HEK293T (cell line): ENCODE measurements at regions not wholly inside any gene's neighbourhood (a gene's known extent, or its start where the extent isn't known, plus 50 kb on each side); places are given as distances from the start of the nearest gene placed in this dataset.

Experiments
- HDGF ChIP-seq: fragments of 450-650 bp; IDR thresholded peaks from 2 replicates; pipeline ENCODE4 v1.6.1; 2017; ENCODE audit warnings: antibody characterized with exemption, borderline replicate concordance
- L3MBTL2 ChIP-seq: fragments of 450-650 bp; conservative IDR thresholded peaks from 2 replicates; pipeline ENCODE4 v1.6.1; 2016; ENCODE audit warnings: mild to moderate bottlenecking

GRCh38 chr18:73270920-73271634 lies 403.3 kb upstream of the NETO1 start:
- TF ChIP-seq HDGF (no peak), L3MBTL2 (no peak)
